ENCODE measurements at regions not wholly inside any gene's neighbourhood (a gene's known extent, or its start where the extent isn't known, plus 50 kb on each side); places are given as distances from the start of the nearest gene placed in this dataset.

DNA sequence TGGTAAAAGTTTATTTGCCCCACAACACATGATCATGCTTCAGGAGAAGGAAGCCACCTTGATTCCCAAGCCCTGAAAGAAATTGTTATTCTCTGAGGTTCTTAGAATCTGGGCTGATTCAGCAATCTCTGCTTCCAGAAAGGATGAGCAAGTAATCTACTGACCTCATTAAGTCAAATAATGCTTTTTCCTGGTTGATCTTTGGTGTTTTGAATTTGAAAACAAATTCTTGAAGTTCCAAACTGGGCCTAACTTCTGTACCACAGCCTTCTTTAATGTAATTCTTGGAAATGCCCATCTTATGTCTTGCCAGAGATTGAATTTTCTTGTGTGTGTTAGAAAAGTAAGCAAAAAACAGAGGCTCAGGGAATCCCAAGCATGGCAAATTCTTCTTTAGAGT is 319.2 kb upstream of the DDHD1 start:
- Histone ChIP-seq H3K9me2 (replicated peaks; ENCODE audit: control insufficient read depth, low read length) (no peaks in the 10 kb centered on the region), H3K27ac (ENCODE audit: low read depth, low read length) (no peak overlapping the region), H4K20me1 (ENCODE audit: control insufficient read depth, insufficient read depth, low read depth, low read length) (no peaks in the 10 kb centered on the region), H3K27me3 (ENCODE audit: control insufficient read depth, low read length) (no peaks in the 10 kb centered on the region), H3K79me2 (ENCODE audit: control insufficient read depth, low read length) (no peaks in the 10 kb centered on the region), H3K9me3 (ENCODE audit: control insufficient read depth, insufficient read depth, low read length) (no peaks in the 10 kb centered on the region), H3K4me1 (ENCODE audit: control insufficient read depth, low read length) (no peaks in the 10 kb centered on the region), H3F3A (ENCODE audit: control insufficient read depth, insufficient read depth) (no peaks in the 10 kb centered on the region), H3K4me3 (ENCODE audit: low read length) (no peak overlapping the region), H3K4me2 (ENCODE audit: low read length) (no peak overlapping the region), H3K36me3 (ENCODE audit: control insufficient read depth, low read length) (no peaks in the 10 kb centered on the region)
- TF ChIP-seq EZH2phosphoT487 (IDR thresholded peaks at IDR 0.05; ENCODE audit: borderline replicate concordance, low read length), result no peak
- TF ChIP-seq, protein P1, sequence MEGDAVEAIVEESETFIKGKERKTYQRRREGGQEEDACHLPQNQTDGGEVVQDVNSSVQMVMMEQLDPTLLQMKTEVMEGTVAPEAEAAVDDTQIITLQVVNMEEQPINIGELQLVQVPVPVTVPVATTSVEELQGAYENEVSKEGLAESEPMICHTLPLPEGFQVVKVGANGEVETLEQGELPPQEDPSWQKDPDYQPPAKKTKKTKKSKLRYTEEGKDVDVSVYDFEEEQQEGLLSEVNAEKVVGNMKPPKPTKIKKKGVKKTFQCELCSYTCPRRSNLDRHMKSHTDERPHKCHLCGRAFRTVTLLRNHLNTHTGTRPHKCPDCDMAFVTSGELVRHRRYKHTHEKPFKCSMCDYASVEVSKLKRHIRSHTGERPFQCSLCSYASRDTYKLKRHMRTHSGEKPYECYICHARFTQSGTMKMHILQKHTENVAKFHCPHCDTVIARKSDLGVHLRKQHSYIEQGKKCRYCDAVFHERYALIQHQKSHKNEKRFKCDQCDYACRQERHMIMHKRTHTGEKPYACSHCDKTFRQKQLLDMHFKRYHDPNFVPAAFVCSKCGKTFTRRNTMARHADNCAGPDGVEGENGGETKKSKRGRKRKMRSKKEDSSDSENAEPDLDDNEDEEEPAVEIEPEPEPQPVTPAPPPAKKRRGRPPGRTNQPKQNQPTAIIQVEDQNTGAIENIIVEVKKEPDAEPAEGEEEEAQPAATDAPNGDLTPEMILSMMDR (IDR thresholded peaks at IDR 0.05; ENCODE audit: low read depth, low read length, poor library complexity, severe bottlenecking), result no peak

GRCh38 chr14:53470351-53471043 is 317.4 kb upstream of the DDHD1 start:
- Histone ChIP-seq H3K4me3 (ENCODE audit: low read length) (no peak overlapping the region), H3K36me3 (ENCODE audit: control insufficient read depth, low read length) (no peaks in the 10 kb centered on the region), H3F3A (ENCODE audit: control insufficient read depth, insufficient read depth) (no peaks in the 10 kb centered on the region), H4K20me1 (ENCODE audit: control insufficient read depth, insufficient read depth, low read depth, low read length) (no peaks in the 10 kb centered on the region), H3K79me2 (ENCODE audit: control insufficient read depth, low read length) (no peaks in the 10 kb centered on the region), H3K4me1 (ENCODE audit: control insufficient read depth, low read length) (no peaks in the 10 kb centered on the region), H3K9me2 (replicated peaks; ENCODE audit: control insufficient read depth, low read length) (no peaks in the 10 kb centered on the region), H3K9me3 (ENCODE audit: control insufficient read depth, insufficient read depth, low read length) (no peaks in the 10 kb centered on the region), H3K27ac (ENCODE audit: low read depth, low read length) (no peak overlapping the region), H3K4me2 (ENCODE audit: low read length) (no peak overlapping the region), H3K27me3 (ENCODE audit: control insufficient read depth, low read length) (no peaks in the 10 kb centered on the region)
- TF ChIP-seq EZH2phosphoT487 (IDR thresholded peaks at IDR 0.05; ENCODE audit: borderline replicate concordance, low read length), result no peak
- TF ChIP-seq, protein P1 (IDR thresholded peaks at IDR 0.05; ENCODE audit: low read depth, low read length, poor library complexity, severe bottlenecking), result no peak

DNA sequence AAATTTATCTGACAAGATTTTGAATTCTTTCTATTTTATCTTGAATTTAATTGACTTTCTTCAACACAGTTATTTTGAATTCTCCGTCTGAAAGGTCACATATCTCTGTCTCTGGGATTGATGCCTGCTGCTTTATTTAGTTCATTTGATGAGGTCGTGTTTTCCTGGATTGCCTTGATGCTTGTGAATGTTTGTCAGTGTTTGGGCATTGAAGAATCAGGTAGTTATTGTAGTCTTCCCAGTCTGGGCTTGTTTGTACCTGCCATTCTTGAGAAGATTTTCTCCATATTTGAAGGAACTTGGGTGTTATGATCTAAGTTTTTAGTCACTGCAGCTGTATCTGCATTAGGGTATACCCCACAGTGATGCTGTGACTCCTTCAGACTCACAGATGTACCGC is 315.8 kb upstream of the DDHD1 start:
- TF ChIP-seq, protein P1 (IDR thresholded peaks at IDR 0.05; ENCODE audit: low read depth, low read length, poor library complexity, severe bottlenecking), result no peak
- no peak for TF ChIP-seq EZH2phosphoT487 (IDR thresholded peaks at IDR 0.05; ENCODE audit: borderline replicate concordance, low read length)

More for the DNA sequence above, 315.8 kb upstream of the DDHD1 start:
- Histone ChIP-seq H3K9me3 (ENCODE audit: control insufficient read depth, insufficient read depth, low read length) (no peaks in the 10 kb centered on the region), H3K4me3 (ENCODE audit: low read length) (no peak overlapping the region), H3K9me2 (replicated peaks; ENCODE audit: control insufficient read depth, low read length) (no peaks in the 10 kb centered on the region), H3F3A (ENCODE audit: control insufficient read depth, insufficient read depth) (no peaks in the 10 kb centered on the region), H3K27ac (ENCODE audit: low read depth, low read length) (no peak overlapping the region), H3K4me2 (ENCODE audit: low read length) (no peak overlapping the region), H3K4me1 (ENCODE audit: control insufficient read depth, low read length) (no peaks in the 10 kb centered on the region), H3K79me2 (ENCODE audit: control insufficient read depth, low read length) (no peaks in the 10 kb centered on the region), H3K36me3 (ENCODE audit: control insufficient read depth, low read length) (no peaks in the 10 kb centered on the region), H4K20me1 (ENCODE audit: control insufficient read depth, insufficient read depth, low read depth, low read length) (no peaks in the 10 kb centered on the region), H3K27me3 (ENCODE audit: control insufficient read depth, low read length) (no peaks in the 10 kb centered on the region)

All from DOHH2 (cell line).